Lung (tissue), 11 donors: ENCODE measurements at regions not wholly inside any gene's neighbourhood (a gene's known extent, or its start where the extent isn't known, plus 50 kb on each side); places are given as distances from the start of the nearest gene placed in this dataset.

Experiments
- ATAC-seq: fragments of 200-7000 bp; cut with Tn5 transposase; one replicate; pipeline ENCODE4 v1.9.1; 2020; ENCODE audit warnings: moderate number of reproducible peaks; ENCODE audit not compliant: insufficient read depth, low FRiP score
- DNase-seq, 3 donors: peaks; one replicate each; pipeline ENCODE4 v3.0.0-alpha.2; 2013 to 2017
- H3K27ac ChIP-seq, 2 donors: one replicate each; pipeline ENCODE4 v1.5.1; 2013; ENCODE audit warnings: mild to moderate bottlenecking in 2 of 2, moderate library complexity in 2 of 2, control low read depth in 1 of 2, inconsistent platforms in 1 of 2, low read depth in 1 of 2, low read length in 1 of 2
- H3K27me3 ChIP-seq, 3 donors: one replicate each; pipeline ENCODE4 v1.5.1; 2013; ENCODE audit warnings: low read length in 2 of 3; ENCODE audit not compliant: control insufficient read depth in 3 of 3, insufficient read depth in 3 of 3
- H3K36me3 ChIP-seq, 4 donors: one replicate each; pipeline ENCODE4 v1.5.1; 2013; ENCODE audit warnings: low read length in 4 of 4, mild to moderate bottlenecking in 1 of 4, moderate library complexity in 1 of 4; ENCODE audit not compliant: control insufficient read depth in 4 of 4, insufficient read depth in 4 of 4
- H3K4me1 ChIP-seq, 5 donors: one replicate each; pipeline ENCODE4 v1.5.1; 2013; ENCODE audit warnings: low read length in 5 of 5, mild to moderate bottlenecking in 2 of 5, moderate library complexity in 1 of 5; ENCODE audit not compliant: control insufficient read depth in 5 of 5, insufficient read depth in 5 of 5
- H3K4me3 ChIP-seq: one replicate; pipeline ENCODE4 v1.5.1; 2013; ENCODE audit warnings: mild to moderate bottlenecking, control low read depth, moderate library complexity
- H3K9ac ChIP-seq, 2 donors: one replicate each; pipeline ENCODE4 v1.5.1; 2013; ENCODE audit warnings: low read length in 2 of 2, control low read depth in 1 of 2; ENCODE audit not compliant: insufficient read depth in 1 of 2
- H3K9me3 ChIP-seq, 4 donors: one replicate each; pipeline ENCODE4 v1.5.1; 2013; ENCODE audit warnings: low read length in 3 of 4, mild to moderate bottlenecking in 1 of 4, moderate library complexity in 1 of 4; ENCODE audit not compliant: control insufficient read depth in 4 of 4, insufficient read depth in 3 of 4
- WGBS, 2 donors: extraction: QIAGEN DNeasy Blood & Tissue Kit; methylation state at CpG; one replicate each; pipeline ENCODE4 v1.1.7; 2013; 5-methylcytosine and 5-hydroxymethylcytosine counted together
- TF ChIP-seq, protein P1 (sequence below): IDR thresholded peaks from 2 replicates; pipeline ENCODE4 v1.5.1; 2012; ENCODE audit warnings: mild to moderate bottlenecking; ENCODE audit errors: control extremely low read depth, extremely low read depth
- donor health status: control.
- donor health status: control.
- donor health status: Bipolar disorder and iron deficiency.
- donor health status: healthy.
- donor health status: DM: yes; HTN: yes; CAD: no.

- TF ChIP-seq, protein P1, sequence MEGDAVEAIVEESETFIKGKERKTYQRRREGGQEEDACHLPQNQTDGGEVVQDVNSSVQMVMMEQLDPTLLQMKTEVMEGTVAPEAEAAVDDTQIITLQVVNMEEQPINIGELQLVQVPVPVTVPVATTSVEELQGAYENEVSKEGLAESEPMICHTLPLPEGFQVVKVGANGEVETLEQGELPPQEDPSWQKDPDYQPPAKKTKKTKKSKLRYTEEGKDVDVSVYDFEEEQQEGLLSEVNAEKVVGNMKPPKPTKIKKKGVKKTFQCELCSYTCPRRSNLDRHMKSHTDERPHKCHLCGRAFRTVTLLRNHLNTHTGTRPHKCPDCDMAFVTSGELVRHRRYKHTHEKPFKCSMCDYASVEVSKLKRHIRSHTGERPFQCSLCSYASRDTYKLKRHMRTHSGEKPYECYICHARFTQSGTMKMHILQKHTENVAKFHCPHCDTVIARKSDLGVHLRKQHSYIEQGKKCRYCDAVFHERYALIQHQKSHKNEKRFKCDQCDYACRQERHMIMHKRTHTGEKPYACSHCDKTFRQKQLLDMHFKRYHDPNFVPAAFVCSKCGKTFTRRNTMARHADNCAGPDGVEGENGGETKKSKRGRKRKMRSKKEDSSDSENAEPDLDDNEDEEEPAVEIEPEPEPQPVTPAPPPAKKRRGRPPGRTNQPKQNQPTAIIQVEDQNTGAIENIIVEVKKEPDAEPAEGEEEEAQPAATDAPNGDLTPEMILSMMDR = no peak
- H3K36me3 ChIP-seq = no peaks in the 10 kb centered on the region
- no peaks in the 10 kb centered on the region for H3K27me3 ChIP-seq
- ATAC-seq (no peak), DNase-seq (no peak)
- no peak overlapping the region for H3K4me3 ChIP-seq
- H3K4me1 ChIP-seq = peaks cover 0 to 9% (median 0%) of the 10 kb centered on the region in 5 donors
- no peaks in the 10 kb centered on the region for H3K9me3 ChIP-seq
- WGBS, 2 donors = 81 to 90% methylated on average over 1 of the region's 1 CpG
- no peak overlapping the region for H3K9ac ChIP-seq
- no peak overlapping the region for H3K27ac ChIP-seq
These were observed 169.1 kb upstream of the SASH1 start for GRCh38 chr6:148173548-148173947.

DNA sequence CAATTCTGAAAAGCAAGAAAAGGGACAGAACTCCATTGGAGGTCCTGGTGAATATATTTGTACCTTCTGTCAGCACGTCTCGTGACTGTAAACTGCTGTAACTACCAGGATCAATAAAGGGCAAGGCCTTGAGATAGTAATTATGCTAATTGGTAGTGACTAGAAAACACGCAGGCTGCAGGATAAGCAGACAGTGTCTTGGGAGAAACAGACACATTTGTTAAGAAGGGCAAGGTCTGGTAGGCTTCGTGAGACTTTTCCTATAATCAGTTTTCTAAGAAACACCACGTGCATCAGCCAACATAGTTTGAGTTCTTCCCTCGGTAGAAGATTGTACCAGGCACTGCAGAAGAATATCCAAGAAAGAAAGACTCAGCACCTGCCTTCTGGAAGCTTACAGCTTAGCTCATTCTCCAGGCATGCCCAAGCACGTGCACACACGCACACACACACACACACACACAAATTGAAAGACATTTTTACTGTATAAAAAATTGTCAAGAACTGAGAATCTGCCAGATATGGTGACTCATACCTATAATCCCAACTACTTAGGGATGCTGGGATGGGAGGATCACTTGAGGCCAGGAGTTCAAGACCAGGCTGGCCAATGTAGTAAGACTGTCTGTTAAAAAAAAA is 167.0 kb upstream of the SASH1 start:
- Histone ChIP-seq H3K36me3 (no peaks in the 10 kb centered on the region), H3K9ac (no peak overlapping the region), H3K27ac (no peak overlapping the region), H3K4me1 (peaks cover 0 to 9% (median 0%) of the 10 kb centered on the region in 5 donors), H3K4me3 (no peak overlapping the region), H3K9me3 (no peaks in the 10 kb centered on the region), H3K27me3 (no peaks in the 10 kb centered on the region)
- ATAC-seq = no peak
- TF ChIP-seq, protein P1 = no peak
- 89 to 90% methylated on average over 8 of the region's 8 CpGs for WGBS, 2 donors
- no peak for DNase-seq

DNA sequence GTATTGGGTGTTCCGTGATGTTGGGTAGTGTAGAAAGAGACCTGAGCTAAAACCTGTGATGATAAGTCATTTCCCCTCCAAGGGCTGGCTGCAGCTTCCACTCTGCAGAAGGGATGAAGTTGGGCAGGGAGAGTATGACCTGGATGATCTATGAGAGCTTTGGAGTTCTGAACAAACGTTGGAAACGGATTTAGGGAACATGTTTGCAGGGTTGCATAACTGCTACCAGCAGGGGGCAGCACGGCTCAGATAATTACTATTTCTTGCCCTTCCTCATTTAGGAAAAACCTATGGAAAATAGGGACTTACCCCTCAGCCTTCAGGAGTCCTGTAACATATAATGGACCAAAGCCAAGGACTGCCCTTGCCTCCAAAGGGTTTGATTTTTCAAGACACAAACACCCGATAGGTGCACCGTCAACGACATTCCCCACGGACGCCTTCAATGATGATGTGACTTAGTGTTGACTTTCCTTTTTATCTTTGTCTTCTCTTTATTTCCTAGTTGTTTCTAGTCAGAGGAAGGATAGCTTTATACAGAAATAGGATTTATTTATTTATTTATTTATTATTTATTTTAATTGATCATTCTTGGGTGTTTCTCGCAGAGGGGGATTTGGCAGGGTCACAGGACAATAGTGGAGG is 164.9 kb upstream of the SASH1 start:
- TF ChIP-seq, protein P1 = peak; percentile 72
- no peaks in the 10 kb centered on the region for H3K27me3 ChIP-seq
- H3K4me3 ChIP-seq = no peak overlapping the region
- H3K9me3 ChIP-seq = no peaks in the 10 kb centered on the region
- peak; percentile 24 to 48 (median 29) for DNase-seq
- H3K9ac ChIP-seq = no peak overlapping the region
- no peak overlapping the region for H3K27ac ChIP-seq
- H3K36me3 ChIP-seq = no peaks in the 10 kb centered on the region
- WGBS, 2 donors = 63 to 72% methylated on average over 10 of the region's 10 CpGs
- H3K4me1 ChIP-seq = peaks cover 0 to 5% (median 0%) of the 10 kb centered on the region in 5 donors
- no peak for ATAC-seq
